ENCODE measurements at regions not wholly inside any gene's neighbourhood (a gene's known extent, or its start where the extent isn't known, plus 50 kb on each side); places are given as distances from the start of the nearest gene placed in this dataset.

DNA sequence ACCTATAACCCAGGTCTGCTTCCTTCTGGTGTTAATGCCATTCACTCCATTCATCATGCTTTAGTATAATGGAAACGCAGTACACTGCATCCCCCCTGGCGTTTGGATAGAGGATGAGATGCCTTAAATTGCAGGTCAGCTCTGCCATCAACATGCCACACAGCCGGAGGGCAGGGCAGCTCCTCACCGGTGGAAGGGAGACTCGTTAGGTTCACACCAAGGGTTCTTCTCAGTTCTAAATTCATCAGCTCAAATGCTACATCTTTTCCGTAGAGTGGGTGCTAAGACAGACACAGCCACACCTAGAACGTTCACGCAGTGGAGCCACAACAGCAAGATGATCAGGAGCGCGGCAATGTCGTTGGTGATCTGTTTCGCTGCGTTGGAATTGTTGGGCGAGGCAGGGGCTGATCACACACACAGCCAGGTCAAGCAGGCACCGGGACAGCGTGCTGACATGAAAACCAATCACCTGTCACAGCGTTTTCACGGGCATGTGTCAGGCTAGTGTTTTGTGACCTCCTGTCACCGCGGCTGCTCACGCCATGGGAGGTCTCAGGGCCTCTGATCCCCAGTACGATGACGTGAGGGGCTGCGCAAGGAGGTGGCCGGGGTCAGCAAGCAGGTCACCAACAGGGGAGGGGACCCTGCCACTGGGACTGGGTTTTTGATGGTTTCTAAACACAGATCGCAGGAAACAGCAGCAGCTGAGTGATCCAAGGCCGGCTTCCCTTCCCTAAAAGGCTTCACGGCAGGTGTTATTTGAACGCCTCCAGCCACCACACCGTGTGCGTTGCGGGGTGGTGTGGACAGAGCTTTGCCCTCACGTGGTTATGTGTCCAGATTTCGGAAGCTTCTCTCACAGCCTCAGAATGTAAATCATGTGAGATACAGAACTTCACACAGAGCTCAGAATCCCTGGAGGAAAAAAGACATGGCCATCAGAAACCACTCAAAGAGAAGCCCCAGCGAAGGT, 94.3 kb upstream of the IRS2 start:
- TF ChIP-seq POLR2A (IDR thresholded peaks at IDR 0.05), result no peak
- TF ChIP-seq, protein P1, sequence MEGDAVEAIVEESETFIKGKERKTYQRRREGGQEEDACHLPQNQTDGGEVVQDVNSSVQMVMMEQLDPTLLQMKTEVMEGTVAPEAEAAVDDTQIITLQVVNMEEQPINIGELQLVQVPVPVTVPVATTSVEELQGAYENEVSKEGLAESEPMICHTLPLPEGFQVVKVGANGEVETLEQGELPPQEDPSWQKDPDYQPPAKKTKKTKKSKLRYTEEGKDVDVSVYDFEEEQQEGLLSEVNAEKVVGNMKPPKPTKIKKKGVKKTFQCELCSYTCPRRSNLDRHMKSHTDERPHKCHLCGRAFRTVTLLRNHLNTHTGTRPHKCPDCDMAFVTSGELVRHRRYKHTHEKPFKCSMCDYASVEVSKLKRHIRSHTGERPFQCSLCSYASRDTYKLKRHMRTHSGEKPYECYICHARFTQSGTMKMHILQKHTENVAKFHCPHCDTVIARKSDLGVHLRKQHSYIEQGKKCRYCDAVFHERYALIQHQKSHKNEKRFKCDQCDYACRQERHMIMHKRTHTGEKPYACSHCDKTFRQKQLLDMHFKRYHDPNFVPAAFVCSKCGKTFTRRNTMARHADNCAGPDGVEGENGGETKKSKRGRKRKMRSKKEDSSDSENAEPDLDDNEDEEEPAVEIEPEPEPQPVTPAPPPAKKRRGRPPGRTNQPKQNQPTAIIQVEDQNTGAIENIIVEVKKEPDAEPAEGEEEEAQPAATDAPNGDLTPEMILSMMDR (IDR thresholded peaks at IDR 0.05), result no peak

Data from vagina (tissue), 2 donors.